ENCODE measurements at regions not wholly inside any gene's neighbourhood (a gene's known extent, or its start where the extent isn't known, plus 50 kb on each side); places are given as distances from the start of the nearest gene placed in this dataset.
"Not testable (repeated sequence)": the region's sequence is repeated elsewhere in the genome, so short reads cannot be mapped to it uniquely, and the experiment has no call there.

GRCh38 chr22:22368516-22368915, 123.9 kb downstream of the VPREB1 start:
- TF ChIP-seq, protein P1, sequence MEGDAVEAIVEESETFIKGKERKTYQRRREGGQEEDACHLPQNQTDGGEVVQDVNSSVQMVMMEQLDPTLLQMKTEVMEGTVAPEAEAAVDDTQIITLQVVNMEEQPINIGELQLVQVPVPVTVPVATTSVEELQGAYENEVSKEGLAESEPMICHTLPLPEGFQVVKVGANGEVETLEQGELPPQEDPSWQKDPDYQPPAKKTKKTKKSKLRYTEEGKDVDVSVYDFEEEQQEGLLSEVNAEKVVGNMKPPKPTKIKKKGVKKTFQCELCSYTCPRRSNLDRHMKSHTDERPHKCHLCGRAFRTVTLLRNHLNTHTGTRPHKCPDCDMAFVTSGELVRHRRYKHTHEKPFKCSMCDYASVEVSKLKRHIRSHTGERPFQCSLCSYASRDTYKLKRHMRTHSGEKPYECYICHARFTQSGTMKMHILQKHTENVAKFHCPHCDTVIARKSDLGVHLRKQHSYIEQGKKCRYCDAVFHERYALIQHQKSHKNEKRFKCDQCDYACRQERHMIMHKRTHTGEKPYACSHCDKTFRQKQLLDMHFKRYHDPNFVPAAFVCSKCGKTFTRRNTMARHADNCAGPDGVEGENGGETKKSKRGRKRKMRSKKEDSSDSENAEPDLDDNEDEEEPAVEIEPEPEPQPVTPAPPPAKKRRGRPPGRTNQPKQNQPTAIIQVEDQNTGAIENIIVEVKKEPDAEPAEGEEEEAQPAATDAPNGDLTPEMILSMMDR (IDR thresholded peaks at IDR 0.05; ENCODE audit: insufficient read depth, low read length, poor library complexity, severe bottlenecking) = no peak
- Histone ChIP-seq H3K36me3 (ENCODE audit: control insufficient read depth, insufficient read depth, low read length) (no peaks in the 10 kb centered on the region), H3K4me3 (ENCODE audit: low read depth, low read length) (no peak overlapping the region), H3K27me3 (ENCODE audit: control insufficient read depth, insufficient read depth, low read length) (peaks cover 12% of the 10 kb centered on the region)
- DNase-seq (ENCODE audit: low read depth) = no peak

- peak; percentile 54 for DNase-seq (ENCODE audit: low read depth)
- TF ChIP-seq, protein P1 (IDR thresholded peaks at IDR 0.05; ENCODE audit: insufficient read depth, low read length, poor library complexity, severe bottlenecking) = peak; percentile 40
- not testable (repeated sequence) for H3K27me3 ChIP-seq (ENCODE audit: control insufficient read depth, insufficient read depth, low read length)
These were observed 124.8 kb downstream of the VPREB1 start for GRCh38 chr22:22369219-22369963.

GRCh38 chr22:22369964-22370270, 125.3 kb downstream of the VPREB1 start:
- peaks cover 9% of the 10 kb centered on the region for H3K27me3 ChIP-seq (ENCODE audit: control insufficient read depth, insufficient read depth, low read length)
- no peak overlapping the region for H3K4me3 ChIP-seq (ENCODE audit: low read depth, low read length)
- TF ChIP-seq, protein P1 (IDR thresholded peaks at IDR 0.05; ENCODE audit: insufficient read depth, low read length, poor library complexity, severe bottlenecking) = no peak
- H3K36me3 ChIP-seq (ENCODE audit: control insufficient read depth, insufficient read depth, low read length) = no peaks in the 10 kb centered on the region
- no peak for DNase-seq (ENCODE audit: low read depth)

More at GRCh38 chr22:22369219-22369963, 124.8 kb downstream of the VPREB1 start:
- not testable (repeated sequence) for H3K36me3 ChIP-seq (ENCODE audit: control insufficient read depth, insufficient read depth, low read length); H3K4me3 ChIP-seq (ENCODE audit: low read depth, low read length)

GRCh38 chr22:22371031-22371541, 126.5 kb downstream of the VPREB1 start:
- TF ChIP-seq, protein P1 (IDR thresholded peaks at IDR 0.05; ENCODE audit: insufficient read depth, low read length, poor library complexity, severe bottlenecking) = no peak
- no peak for DNase-seq (ENCODE audit: low read depth)
- Histone ChIP-seq H3K4me3 (ENCODE audit: low read depth, low read length) (no peak overlapping the region), H3K36me3 (ENCODE audit: control insufficient read depth, insufficient read depth, low read length) (no peaks in the 10 kb centered on the region), H3K27me3 (ENCODE audit: control insufficient read depth, insufficient read depth, low read length) (peaks cover 12% of the 10 kb centered on the region)

GRCh38 chr22:22372086-22372485, 127.5 kb downstream of the VPREB1 start:
- no peaks in the 10 kb centered on the region for H3K36me3 ChIP-seq (ENCODE audit: control insufficient read depth, insufficient read depth, low read length)
- no peak for DNase-seq (ENCODE audit: low read depth)
- no peak overlapping the region for H3K4me3 ChIP-seq (ENCODE audit: low read depth, low read length)
- H3K27me3 ChIP-seq (ENCODE audit: control insufficient read depth, insufficient read depth, low read length) = peaks cover 12% of the 10 kb centered on the region
- TF ChIP-seq, protein P1 (IDR thresholded peaks at IDR 0.05; ENCODE audit: insufficient read depth, low read length, poor library complexity, severe bottlenecking) = no peak

- Histone ChIP-seq H3K4me3 (ENCODE audit: low read depth, low read length) (no peak overlapping the region), H3K36me3 (ENCODE audit: control insufficient read depth, insufficient read depth, low read length) (no peaks in the 10 kb centered on the region), H3K27me3 (ENCODE audit: control insufficient read depth, insufficient read depth, low read length) (peaks cover 18% of the 10 kb centered on the region)
- TF ChIP-seq, protein P1 (IDR thresholded peaks at IDR 0.05; ENCODE audit: insufficient read depth, low read length, poor library complexity, severe bottlenecking) = no peak
- no peak for DNase-seq (ENCODE audit: low read depth)
These were observed 129.6 kb downstream of the VPREB1 start for GRCh38 chr22:22374163-22374562.

Measured in kidney epithelial cell (primary cell).